Gastrocnemius medialis (tissue), 4 donors: ENCODE measurements at regions not wholly inside any gene's neighbourhood (a gene's known extent, or its start where the extent isn't known, plus 50 kb on each side); places are given as distances from the start of the nearest gene placed in this dataset.

Source experiments
- ATAC-seq, 2 donors: fragments of 150-250 bp; one replicate each; pipeline ENCODE4 v1.9.1; 2016
- DNase-seq, 2 donors: peaks; one replicate each; pipeline ENCODE4 v3.0.0-alpha.2; 2019
- H3K27ac ChIP-seq, 4 donors: fragments of 200-600 bp; sonication (generic); 1 replicate in 1 of 4; 2 replicates in 3 of 4; pipeline ENCODE4 v1.5.1; 2016 to 2018; ENCODE audit warnings: mild to moderate bottlenecking in 2 of 4, moderate library complexity in 1 of 4
- H3K27me3 ChIP-seq, 3 donors: fragments of 200-600 bp; sonication (generic) in 2 of 3; 1 replicate in 1 of 3; 2 replicates in 2 of 3; pipeline versions ENCODE4 v1.5.1 to v1.6.0; 2016 to 2019; ENCODE audit warnings: mild to moderate bottlenecking in 1 of 3, moderate library complexity in 1 of 3
- H3K36me3 ChIP-seq, 2 donors: fragments of 200-600 bp; sonication (generic) in 1 of 2; one replicate each; pipeline ENCODE4 v1.5.1; 2017 to 2018
- H3K4me1 ChIP-seq, 2 donors: fragments of 200-600 bp; sonication (generic) in 1 of 2; one replicate each; pipeline ENCODE4 v1.5.1; 2016 to 2017; ENCODE audit warnings: mild to moderate bottlenecking in 2 of 2
- H3K4me3 ChIP-seq, 4 donors: fragments of 200-600 bp; sonication (generic) in 3 of 4; 1 replicate in 1 of 4; 2 replicates in 3 of 4; pipeline ENCODE4 v1.5.1; 2016 to 2019; ENCODE audit warnings: mild to moderate bottlenecking in 2 of 4
- H3K9me3 ChIP-seq, 3 donors: fragments of 200-600 bp; sonication (generic) in 2 of 3; 1 replicate in 1 of 3; 2 replicates in 2 of 3; pipeline ENCODE4 v1.5.1; 2016 to 2019
- POLR2A ChIP-seq, 2 donors: fragments of 450-650 bp; IDR thresholded peaks; one replicate each; pipeline ENCODE4 v1.6.1; 2017; ENCODE audit warnings: antibody characterized with exemption in 2 of 2, mild to moderate bottlenecking in 2 of 2, moderate library complexity in 2 of 2
- in situ Hi-C, 4 donors: fragments of 200-750 bp; cut with MboI; loops; one replicate each; pipeline versions ENCODE4 v1.15.0 to v1.8.0; 2017; ENCODE audit warnings: low sequenced_read_pairs in 4 of 4
- intact Hi-C: fragments of 100-400 bp; cut with DNase I; formaldehyde crosslinking; loops from one replicate; pipeline ENCODE4 v1.15.1; 2023; ENCODE audit warnings: low total_unique reads
- TF ChIP-seq, protein P1 (sequence below), 5 experiments: fragments of 450-650 bp in 3 of 5; fragments of 200-600 bp in 2 of 5; sonication (generic) in 2 of 5; IDR thresholded peaks in 4 of 5; conservative IDR thresholded peaks in 1 of 5; 1 replicate in 4 of 5; 2 replicates in 1 of 5; pipeline ENCODE4 v1.5.1; 2016 to 2019; ENCODE audit warnings: antibody characterized with exemption in 5 of 5, mild to moderate bottlenecking in 3 of 5, moderate library complexity in 3 of 5

GRCh38 chr10:128929767-128930166, 537.3 kb upstream of the MGMT start:
- Histone ChIP-seq H3K4me3 (no peak overlapping the region), H3K36me3 (no peaks in the 10 kb centered on the region), H3K9me3 (no peaks in the 10 kb centered on the region), H3K4me1 (peaks cover 0 to 8% of the 10 kb centered on the region in 2 donors), H3K27me3 (peaks cover 9 to 13% (median 11%) of the 10 kb centered on the region in 3 donors), H3K27ac (no peak overlapping the region)
- no peak for TF ChIP-seq POLR2A (IDR thresholded peaks at IDR 0.05)
- TF ChIP-seq, protein P1, sequence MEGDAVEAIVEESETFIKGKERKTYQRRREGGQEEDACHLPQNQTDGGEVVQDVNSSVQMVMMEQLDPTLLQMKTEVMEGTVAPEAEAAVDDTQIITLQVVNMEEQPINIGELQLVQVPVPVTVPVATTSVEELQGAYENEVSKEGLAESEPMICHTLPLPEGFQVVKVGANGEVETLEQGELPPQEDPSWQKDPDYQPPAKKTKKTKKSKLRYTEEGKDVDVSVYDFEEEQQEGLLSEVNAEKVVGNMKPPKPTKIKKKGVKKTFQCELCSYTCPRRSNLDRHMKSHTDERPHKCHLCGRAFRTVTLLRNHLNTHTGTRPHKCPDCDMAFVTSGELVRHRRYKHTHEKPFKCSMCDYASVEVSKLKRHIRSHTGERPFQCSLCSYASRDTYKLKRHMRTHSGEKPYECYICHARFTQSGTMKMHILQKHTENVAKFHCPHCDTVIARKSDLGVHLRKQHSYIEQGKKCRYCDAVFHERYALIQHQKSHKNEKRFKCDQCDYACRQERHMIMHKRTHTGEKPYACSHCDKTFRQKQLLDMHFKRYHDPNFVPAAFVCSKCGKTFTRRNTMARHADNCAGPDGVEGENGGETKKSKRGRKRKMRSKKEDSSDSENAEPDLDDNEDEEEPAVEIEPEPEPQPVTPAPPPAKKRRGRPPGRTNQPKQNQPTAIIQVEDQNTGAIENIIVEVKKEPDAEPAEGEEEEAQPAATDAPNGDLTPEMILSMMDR (IDR thresholded peaks at IDR 0.05 in 4 of 5, conservative IDR thresholded peaks at IDR 0.05 in 1 of 5) = no peak
- ATAC-seq = peak in 1 of 2 donors; percentile 41
- no peak for DNase-seq
- intact Hi-C loops = loop anchor here (10.0 kb wide), 1 partner anchor 95 kb away; no protein-coding TSS in a partner anchor
- in situ Hi-C loops = no loop called here

- H3K4me1 ChIP-seq = peaks cover 0 to 8% of the 10 kb centered on the region in 2 donors
- TF ChIP-seq, protein P1 (IDR thresholded peaks at IDR 0.05 in 4 of 5, conservative IDR thresholded peaks at IDR 0.05 in 1 of 5) = no peak
- TF ChIP-seq POLR2A (IDR thresholded peaks at IDR 0.05) = no peak
- DNase-seq (no peak), ATAC-seq (no peak)
- intact Hi-C loops (loop anchor here (10.0 kb wide), 1 partner anchor 94 kb away; no protein-coding TSS in a partner anchor), in situ Hi-C loops (no loop called here)
- H3K4me3 ChIP-seq = no peak overlapping the region
- no peaks in the 10 kb centered on the region for H3K36me3 ChIP-seq
- no peak overlapping the region for H3K27ac ChIP-seq
- peaks cover 9 to 13% (median 11%) of the 10 kb centered on the region in 3 donors for H3K27me3 ChIP-seq
- no peaks in the 10 kb centered on the region for H3K9me3 ChIP-seq
Measured at GRCh38 chr10:128930515-128930914, 536.5 kb upstream of the MGMT start.

GRCh38 chr10:128932071-128932820, 534.8 kb upstream of the MGMT start:
- H3K4me1 ChIP-seq = peaks cover 0 to 8% of the 10 kb centered on the region in 2 donors
- H3K36me3 ChIP-seq = no peaks in the 10 kb centered on the region
- intact Hi-C loops = loop anchor here (10.0 kb wide), 1 partner anchor 93 kb away; no protein-coding TSS in a partner anchor
- TF ChIP-seq, protein P1 (IDR thresholded peaks at IDR 0.05 in 4 of 5, conservative IDR thresholded peaks at IDR 0.05 in 1 of 5) = no peak
- TF ChIP-seq POLR2A (IDR thresholded peaks at IDR 0.05) = no peak
- DNase-seq (no peak), ATAC-seq (no peak)
- no peak overlapping the region for H3K27ac ChIP-seq
- in situ Hi-C loops = no loop called here
- peaks cover 9 to 11% (median 9%) of the 10 kb centered on the region in 3 donors for H3K27me3 ChIP-seq
- no peaks in the 10 kb centered on the region for H3K9me3 ChIP-seq
- H3K4me3 ChIP-seq = no peak overlapping the region

DNA sequence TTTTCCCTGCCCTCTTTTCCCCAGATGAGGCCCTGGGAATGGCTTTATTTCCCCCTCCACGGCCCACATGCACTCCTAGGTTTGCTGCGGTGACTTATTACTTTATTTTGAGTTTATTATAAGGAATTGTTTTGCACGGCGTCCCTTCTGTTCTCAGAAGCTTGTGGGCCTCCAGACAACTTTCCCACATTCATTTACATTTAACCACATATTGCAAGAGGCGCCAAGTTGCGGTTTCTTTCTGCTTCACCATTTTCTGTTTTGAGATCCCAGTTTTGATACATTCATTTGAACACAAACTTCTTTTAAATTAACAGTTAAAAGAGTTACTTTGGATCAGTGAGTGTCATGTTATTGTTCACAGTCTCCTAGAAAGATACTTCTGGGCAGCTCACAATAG, 532.5 kb upstream of the MGMT start:
- Histone ChIP-seq H3K27ac (no peak overlapping the region), H3K4me1 (no peaks in the 10 kb centered on the region), H3K27me3 (no peaks in the 10 kb centered on the region), H3K36me3 (no peaks in the 10 kb centered on the region), H3K4me3 (no peak overlapping the region), H3K9me3 (no peaks in the 10 kb centered on the region)
- no peak for ATAC-seq
- DNase-seq = no peak
- intact Hi-C loops = loop anchor here (10.0 kb wide), 1 partner anchor 90 kb away; no protein-coding TSS in a partner anchor
- no peak for TF ChIP-seq POLR2A (IDR thresholded peaks at IDR 0.05)
- in situ Hi-C loops = no loop called here

DNA sequence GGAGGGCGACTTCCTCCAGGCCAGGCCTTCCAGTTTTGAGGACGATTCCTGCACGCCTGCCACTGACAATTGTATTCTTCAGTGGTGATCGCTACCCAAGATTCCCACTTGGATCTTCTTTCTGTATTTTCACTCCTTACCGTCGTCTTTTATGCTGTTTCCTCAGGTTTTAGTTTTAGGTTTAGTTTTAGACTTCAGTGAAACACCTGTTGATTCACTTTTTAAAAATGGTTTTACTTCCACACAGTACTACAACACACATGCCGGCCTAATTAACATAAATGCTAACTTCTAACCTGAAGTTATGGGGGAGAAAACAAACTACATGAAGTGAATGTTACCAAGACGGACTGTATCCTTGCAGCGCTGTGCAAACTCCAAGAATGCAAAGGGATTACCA, 530.6 kb upstream of the MGMT start:
- DNase-seq = no peak
- ATAC-seq = no peak
- Histone ChIP-seq H3K27ac (no peak overlapping the region), H3K9me3 (no peaks in the 10 kb centered on the region), H3K36me3 (no peaks in the 10 kb centered on the region), H3K4me3 (no peak overlapping the region), H3K4me1 (no peaks in the 10 kb centered on the region), H3K27me3 (no peaks in the 10 kb centered on the region)
- in situ Hi-C loops (no loop called here), intact Hi-C loops (loop anchor here (10.0 kb wide), 1 partner anchor 88 kb away; no protein-coding TSS in a partner anchor)
- no peak for TF ChIP-seq POLR2A (IDR thresholded peaks at IDR 0.05)
- TF ChIP-seq, protein P1 (IDR thresholded peaks at IDR 0.05 in 4 of 5, conservative IDR thresholded peaks at IDR 0.05 in 1 of 5) = no peak
